Immature natural killer cell (primary cell): ENCODE measurements at regions not wholly inside any gene's neighbourhood (a gene's known extent, or its start where the extent isn't known, plus 50 kb on each side); places are given as distances from the start of the nearest gene placed in this dataset.
A peak's percentile ranks its signal among the peaks of the same experiment; 100 is the strongest.
"Not testable (repeated sequence)": the region's sequence is repeated elsewhere in the genome, so short reads cannot be mapped to it uniquely, and the experiment has no call there.

Source experiments
- DNase-seq, 3 donors: peaks; one replicate each; pipeline ENCODE4 v3.0.0; 2022; ENCODE audit warnings: mixed read lengths in 1 of 3
- H3K27ac Mint-ChIP-seq, 6 donors: one replicate each; pipeline ENCODE4 v1.8.0; 2020; ENCODE audit warnings: mixed read lengths in 6 of 6, mild to moderate bottlenecking in 5 of 6, inconsistent platforms in 4 of 6, moderate library complexity in 3 of 6
- H3K27me3 Mint-ChIP-seq, 3 donors: one replicate each; pipeline ENCODE4 v1.8.0; 2020 to 2021; ENCODE audit warnings: low read depth in 3 of 3, mild to moderate bottlenecking in 3 of 3, mixed read lengths in 3 of 3, moderate library complexity in 3 of 3, inconsistent platforms in 1 of 3
- H3K36me3 Mint-ChIP-seq, 3 donors: one replicate each; pipeline ENCODE4 v1.8.0; 2020; ENCODE audit warnings: mixed read lengths in 3 of 3, inconsistent platforms in 2 of 3, mild to moderate bottlenecking in 2 of 3
- H3K4me1 Mint-ChIP-seq, 2 donors: one replicate each; pipeline ENCODE4 v1.8.0; 2020; ENCODE audit warnings: inconsistent platforms in 2 of 2, mild to moderate bottlenecking in 2 of 2, mixed read lengths in 2 of 2, moderate library complexity in 1 of 2
- H3K4me3 Mint-ChIP-seq, 5 donors: one replicate each; pipeline ENCODE4 v1.8.0; 2020; ENCODE audit warnings: mild to moderate bottlenecking in 5 of 5, mixed read lengths in 5 of 5, inconsistent platforms in 3 of 5, moderate library complexity in 3 of 5
- H3K9me3 Mint-ChIP-seq, 6 donors: one replicate each; pipeline ENCODE4 v1.8.0; 2020; ENCODE audit warnings: mild to moderate bottlenecking in 6 of 6, mixed read lengths in 6 of 6, inconsistent platforms in 4 of 6, moderate library complexity in 3 of 6

GRCh38 chr5:159581502-159582249 is 251.4 kb upstream of the IL12B start:
- DNase-seq: no peak
- no peak overlapping the region for H3K27ac Mint-ChIP-seq
- peaks cover 0 to under 1% (median 0%) of the 10 kb centered on the region in 3 donors for H3K36me3 Mint-ChIP-seq
- peaks cover 2 to 9% (median 3%) of the 10 kb centered on the region in 3 donors for H3K27me3 Mint-ChIP-seq
- H3K4me1 Mint-ChIP-seq: no peaks in the 10 kb centered on the region
- no peaks in the 10 kb centered on the region for H3K9me3 Mint-ChIP-seq
- H3K4me3 Mint-ChIP-seq: no peak overlapping the region

- Mint-ChIP-seq H3K27me3 (peaks cover 2 to 3% (median 2%) of the 10 kb centered on the region in 3 donors), H3K9me3 (no peaks in the 10 kb centered on the region), H3K4me3 (no peak overlapping the region), H3K36me3 (no peaks in the 10 kb centered on the region), H3K27ac (no peak overlapping the region), H3K4me1 (no peaks in the 10 kb centered on the region)
- no peak for DNase-seq
Measured at GRCh38 chr5:159582756-159583541, 252.7 kb upstream of the IL12B start.

- no peaks in the 10 kb centered on the region for H3K36me3 Mint-ChIP-seq
- no peak for DNase-seq
- H3K9me3 Mint-ChIP-seq: peaks cover 0 to 1% (median 0%) of the 10 kb centered on the region in 6 donors
- H3K4me1 Mint-ChIP-seq: no peaks in the 10 kb centered on the region
- no peak overlapping the region for H3K4me3 Mint-ChIP-seq
- no peak overlapping the region for H3K27ac Mint-ChIP-seq
- peaks cover 2 to 5% (median 2%) of the 10 kb centered on the region in 3 donors for H3K27me3 Mint-ChIP-seq
Measured at GRCh38 chr5:159586921-159587320, 256.6 kb upstream of the IL12B start.

- Mint-ChIP-seq H3K4me1 (no peaks in the 10 kb centered on the region), H3K9me3 (peaks cover 0 to 1% (median 0%) of the 10 kb centered on the region in 6 donors), H3K27me3 (peaks cover 2 to 9% (median 3%) of the 10 kb centered on the region in 3 donors), H3K27ac (no peak overlapping the region), H3K36me3 (no peaks in the 10 kb centered on the region), H3K4me3 (no peak overlapping the region)
- DNase-seq: no peak
Measured at GRCh38 chr5:159588941-159589340, 258.7 kb upstream of the IL12B start.

- Mint-ChIP-seq H3K9me3 (peaks cover 0 to 10% (median 0%) of the 10 kb centered on the region in 6 donors), H3K36me3 (no peaks in the 10 kb centered on the region), H3K4me3 (no peak overlapping the region), H3K27ac (no peak overlapping the region), H3K4me1 (no peaks in the 10 kb centered on the region), H3K27me3 (peaks cover 2 to 5% (median 4%) of the 10 kb centered on the region in 3 donors)
- no peak for DNase-seq
Measured at GRCh38 chr5:159593518-159594073, 263.3 kb upstream of the IL12B start.

- H3K27me3 Mint-ChIP-seq, H3K4me1 Mint-ChIP-seq, H3K9me3 Mint-ChIP-seq, H3K4me3 Mint-ChIP-seq, DNase-seq, H3K27ac Mint-ChIP-seq, H3K36me3 Mint-ChIP-seq: not testable (repeated sequence)
Measured at GRCh38 chr5:159595561-159595960, 265.3 kb upstream of the IL12B start.

- Mint-ChIP-seq H3K36me3 (no peaks in the 10 kb centered on the region), H3K27me3 (peaks cover 3 to 8% (median 4%) of the 10 kb centered on the region in 3 donors), H3K27ac (no peak overlapping the region), H3K4me1 (no peaks in the 10 kb centered on the region), H3K4me3 (no peak overlapping the region), H3K9me3 (peaks cover 0 to 9% (median 4%) of the 10 kb centered on the region in 6 donors)
- DNase-seq: no peak
Measured at GRCh38 chr5:159601216-159601615, 270.9 kb upstream of the IL12B start.

GRCh38 chr5:159602434-159602833 is 272.1 kb upstream of the IL12B start:
- Mint-ChIP-seq H3K27me3 (peaks cover 3 to 4% (median 4%) of the 10 kb centered on the region in 3 donors), H3K4me1 (no peaks in the 10 kb centered on the region), H3K36me3 (no peaks in the 10 kb centered on the region), H3K27ac (no peak overlapping the region), H3K4me3 (no peak overlapping the region), H3K9me3 (peaks cover 0 to 9% (median 4%) of the 10 kb centered on the region in 6 donors)
- DNase-seq: no peak

GRCh38 chr5:159605585-159605984 is 275.3 kb upstream of the IL12B start:
- H3K9me3 Mint-ChIP-seq: peaks cover 0 to 9% (median 2%) of the 10 kb centered on the region in 6 donors

GRCh38 chr5:159609359-159609758 is 279.1 kb upstream of the IL12B start:
- H3K36me3 Mint-ChIP-seq: no peaks in the 10 kb centered on the region
- H3K9me3 Mint-ChIP-seq: peaks cover 0 to 4% (median 0%) of the 10 kb centered on the region in 6 donors
- no peak for DNase-seq
- H3K4me1 Mint-ChIP-seq: no peaks in the 10 kb centered on the region
- no peak overlapping the region for H3K4me3 Mint-ChIP-seq
- H3K27me3 Mint-ChIP-seq: peaks cover 2 to 4% (median 3%) of the 10 kb centered on the region in 3 donors
- H3K27ac Mint-ChIP-seq: no peak overlapping the region

More at GRCh38 chr5:159605585-159605984, 275.3 kb upstream of the IL12B start:
- no peak overlapping the region for H3K27ac Mint-ChIP-seq
- H3K4me1 Mint-ChIP-seq: no peaks in the 10 kb centered on the region
- no peak for DNase-seq
- H3K36me3 Mint-ChIP-seq: no peaks in the 10 kb centered on the region
- peaks cover 3 to 5% (median 4%) of the 10 kb centered on the region in 3 donors for H3K27me3 Mint-ChIP-seq
- H3K4me3 Mint-ChIP-seq: no peak overlapping the region

- no peak for DNase-seq
Measured at GRCh38 chr5:159610966-159611579, 280.8 kb upstream of the IL12B start.

GRCh38 chr5:159616952-159617351 is 286.7 kb upstream of the IL12B start:
- no peak overlapping the region for H3K4me3 Mint-ChIP-seq
- no peaks in the 10 kb centered on the region for H3K4me1 Mint-ChIP-seq
- H3K36me3 Mint-ChIP-seq: peaks cover 0 to 3% (median under 1%) of the 10 kb centered on the region in 3 donors
- H3K9me3 Mint-ChIP-seq: peaks cover under 1 to 7% (median 2%) of the 10 kb centered on the region in 6 donors
- H3K27ac Mint-ChIP-seq: no peak overlapping the region
- no peak for DNase-seq
- H3K27me3 Mint-ChIP-seq: peaks cover 4 to 7% (median 5%) of the 10 kb centered on the region in 3 donors

More at GRCh38 chr5:159610966-159611579, 280.8 kb upstream of the IL12B start:
- Mint-ChIP-seq H3K27ac (no peak overlapping the region), H3K27me3 (peaks cover 2 to 6% (median 2%) of the 10 kb centered on the region in 3 donors), H3K4me1 (no peaks in the 10 kb centered on the region), H3K4me3 (no peak overlapping the region), H3K9me3 (peaks cover 0 to 4% (median 0%) of the 10 kb centered on the region in 6 donors), H3K36me3 (no peaks in the 10 kb centered on the region)

- H3K27me3 Mint-ChIP-seq: peaks cover 2 to 11% (median 7%) of the 10 kb centered on the region in 3 donors
- H3K4me1 Mint-ChIP-seq: no peaks in the 10 kb centered on the region
- peaks cover 5 to 17% (median 12%) of the 10 kb centered on the region in 6 donors for H3K9me3 Mint-ChIP-seq
- H3K27ac Mint-ChIP-seq: peak overlapping the region in 1 of 6 donors; percentile 6
- H3K36me3 Mint-ChIP-seq: peaks cover 0 to 11% (median 7%) of the 10 kb centered on the region in 3 donors
- H3K4me3 Mint-ChIP-seq: no peak overlapping the region
- no peak for DNase-seq
Measured at GRCh38 chr5:159619826-159620225, 289.5 kb upstream of the IL12B start.
